Activated T-cell treated with anti-CD3 and anti-CD28 coated beads, Interleukin-2, amount 50 U/mL, for 24 hours (primary cell): ENCODE measurements at regions not wholly inside any gene's neighbourhood (a gene's known extent, or its start where the extent isn't known, plus 50 kb on each side); places are given as distances from the start of the nearest gene placed in this dataset.

Experiments
- DNase-seq: peaks from one replicate; pipeline ENCODE4 v3.0.0-alpha.2; 2020
- H3K27ac Mint-ChIP-seq: 2 replicates; pipeline ENCODE4 v1.8.0; 2020; ENCODE audit warnings: mild to moderate bottlenecking, mixed read lengths
- H3K27me3 Mint-ChIP-seq: 2 replicates; pipeline ENCODE4 v1.8.0; 2020; ENCODE audit warnings: mixed read lengths
- H3K36me3 Mint-ChIP-seq: 2 replicates; pipeline ENCODE4 v1.8.0; 2020; ENCODE audit warnings: low read depth, mixed read lengths
- H3K4me1 Mint-ChIP-seq: 2 replicates; pipeline ENCODE4 v1.8.0; 2020; ENCODE audit warnings: low read depth, mixed read lengths
- H3K4me3 Mint-ChIP-seq: 2 replicates; pipeline ENCODE4 v1.8.0; 2020; ENCODE audit warnings: mild to moderate bottlenecking, moderate library complexity, mixed read lengths
- H3K9me3 Mint-ChIP-seq: 2 replicates; pipeline ENCODE4 v1.8.0; 2020; ENCODE audit warnings: mixed read lengths

- Mint-ChIP-seq H3K27me3 (peaks cover 6% of the 10 kb centered on the region), H3K4me3 (no peak overlapping the region), H3K4me1 (no peaks in the 10 kb centered on the region), H3K9me3 (peaks cover 11% of the 10 kb centered on the region), H3K36me3 (no peaks in the 10 kb centered on the region), H3K27ac (no peak overlapping the region)
- no peak for DNase-seq
Measured at GRCh38 chr1:221174330-221174993, 295.2 kb downstream of the HLX start.

DNA sequence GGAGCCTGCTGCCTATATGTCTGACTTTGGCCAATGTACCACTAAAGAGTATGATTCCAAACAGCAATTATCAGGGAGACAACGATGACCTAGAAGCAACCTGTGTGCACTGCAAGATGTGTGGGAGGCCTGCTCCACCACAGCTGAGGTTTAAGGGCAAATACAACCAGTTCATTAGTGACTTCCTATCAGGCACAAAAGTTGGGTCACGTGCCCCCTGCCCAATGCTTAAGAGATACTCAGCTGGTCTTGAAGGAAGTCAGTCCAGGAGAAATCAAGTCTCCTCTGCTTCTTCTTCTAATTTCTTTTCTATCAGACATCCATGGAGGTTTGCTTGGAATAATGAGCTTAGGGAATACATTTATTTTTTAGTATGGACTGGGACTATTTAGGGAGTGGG is 296.0 kb downstream of the HLX start:
- no peak overlapping the region for H3K4me3 Mint-ChIP-seq
- peaks cover 11% of the 10 kb centered on the region for H3K9me3 Mint-ChIP-seq
- H3K4me1 Mint-ChIP-seq, result no peaks in the 10 kb centered on the region
- no peak for DNase-seq
- peaks cover 6% of the 10 kb centered on the region for H3K27me3 Mint-ChIP-seq
- H3K27ac Mint-ChIP-seq, result no peak overlapping the region
- no peaks in the 10 kb centered on the region for H3K36me3 Mint-ChIP-seq

DNA sequence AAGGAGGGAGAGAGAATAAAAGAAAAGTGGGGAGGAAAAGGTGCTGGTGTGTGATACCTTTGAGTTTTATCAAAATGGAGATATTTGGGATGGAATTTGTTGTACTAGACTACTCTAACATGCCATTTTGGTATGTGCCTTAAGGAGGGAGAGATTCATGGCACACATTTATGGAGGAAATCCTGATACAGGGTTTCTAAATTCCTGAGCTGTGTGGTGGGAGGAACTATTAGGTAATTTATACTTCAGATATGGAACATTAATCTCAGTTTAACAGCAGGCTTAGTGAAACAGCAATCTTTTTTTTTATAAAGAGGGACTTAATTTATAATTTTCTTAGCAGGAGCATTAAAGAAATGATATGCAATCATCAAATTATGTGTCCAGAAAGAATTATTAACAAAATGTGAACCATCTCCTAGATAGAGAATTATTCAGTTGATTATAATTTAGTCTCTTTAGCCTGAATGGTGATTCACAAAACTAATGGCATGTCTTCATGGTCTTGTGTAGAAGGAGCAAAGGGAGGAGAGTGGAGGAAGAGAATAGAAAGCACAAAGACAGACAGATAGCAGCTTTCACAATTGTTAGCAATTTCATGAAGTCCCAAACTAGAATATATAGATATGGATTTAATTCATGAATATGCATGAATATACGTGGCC is 301.6 kb downstream of the HLX start:
- Mint-ChIP-seq H3K27ac (no peak overlapping the region), H3K4me1 (no peaks in the 10 kb centered on the region), H3K36me3 (no peaks in the 10 kb centered on the region), H3K27me3 (peaks cover 14% of the 10 kb centered on the region), H3K9me3 (no peaks in the 10 kb centered on the region), H3K4me3 (no peak overlapping the region)
- DNase-seq, result no peak

- no peaks in the 10 kb centered on the region for H3K36me3 Mint-ChIP-seq
- DNase-seq, result no peak
- H3K4me3 Mint-ChIP-seq, result no peak overlapping the region
- peaks cover 14% of the 10 kb centered on the region for H3K27me3 Mint-ChIP-seq
- no peaks in the 10 kb centered on the region for H3K9me3 Mint-ChIP-seq
- H3K4me1 Mint-ChIP-seq, result no peaks in the 10 kb centered on the region
- no peak overlapping the region for H3K27ac Mint-ChIP-seq
Measured at GRCh38 chr1:221182791-221183533, 303.7 kb downstream of the HLX start.

GRCh38 chr1:221184131-221184794 is 305.0 kb downstream of the HLX start:
- no peak overlapping the region for H3K4me3 Mint-ChIP-seq
- no peaks in the 10 kb centered on the region for H3K9me3 Mint-ChIP-seq
- peaks cover 14% of the 10 kb centered on the region for H3K27me3 Mint-ChIP-seq
- H3K36me3 Mint-ChIP-seq, result no peaks in the 10 kb centered on the region
- no peak overlapping the region for H3K27ac Mint-ChIP-seq
- DNase-seq, result no peak
- H3K4me1 Mint-ChIP-seq, result no peaks in the 10 kb centered on the region

DNA sequence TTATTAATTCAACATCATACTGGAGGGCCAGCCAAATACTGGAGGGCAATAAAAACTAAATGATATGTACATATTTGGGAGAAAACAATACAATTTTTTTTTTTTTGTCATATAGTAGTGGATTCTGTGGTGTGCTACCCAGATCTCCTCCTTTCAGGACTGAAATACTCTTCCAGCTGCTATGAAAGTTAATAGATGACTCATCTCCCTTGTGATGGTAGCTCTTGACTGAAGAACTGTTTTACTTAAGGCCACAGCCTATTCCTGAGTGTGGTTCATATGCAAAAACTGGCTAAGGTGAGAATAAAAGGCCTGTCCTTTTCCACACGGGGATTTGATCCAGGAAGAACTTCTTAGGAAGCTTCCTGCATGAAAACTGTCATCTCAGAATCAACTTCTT is 307.9 kb downstream of the HLX start:
- no peak overlapping the region for H3K4me3 Mint-ChIP-seq
- DNase-seq, result no peak
- H3K27ac Mint-ChIP-seq, result no peak overlapping the region
- H3K4me1 Mint-ChIP-seq, result no peaks in the 10 kb centered on the region
- H3K27me3 Mint-ChIP-seq, result peaks cover 11% of the 10 kb centered on the region
- no peaks in the 10 kb centered on the region for H3K36me3 Mint-ChIP-seq
- H3K9me3 Mint-ChIP-seq, result no peaks in the 10 kb centered on the region

DNA sequence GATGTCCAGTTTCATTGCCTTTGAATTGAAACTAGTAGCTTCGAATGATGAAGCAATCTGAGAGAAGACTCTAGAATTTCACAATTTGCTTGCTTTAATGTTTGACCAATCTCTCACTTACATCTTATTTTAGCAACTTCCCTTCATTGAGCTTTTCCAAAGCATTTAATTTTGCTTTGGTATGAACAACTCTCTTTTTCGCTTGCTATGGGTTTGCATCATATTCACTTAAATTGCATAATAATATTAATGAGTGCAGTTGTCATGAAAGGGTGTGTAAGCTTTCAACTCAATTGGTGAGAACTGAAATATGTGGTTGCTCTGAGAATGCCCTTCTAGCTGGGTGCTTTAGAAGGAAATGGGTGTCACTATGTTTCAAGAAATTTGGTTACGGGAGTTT is 309.2 kb downstream of the HLX start:
- H3K36me3 Mint-ChIP-seq, result no peaks in the 10 kb centered on the region
- peaks cover 3% of the 10 kb centered on the region for H3K27me3 Mint-ChIP-seq
- no peaks in the 10 kb centered on the region for H3K4me1 Mint-ChIP-seq
- H3K9me3 Mint-ChIP-seq, result no peaks in the 10 kb centered on the region
- H3K27ac Mint-ChIP-seq, result no peak overlapping the region
- no peak for DNase-seq
- no peak overlapping the region for H3K4me3 Mint-ChIP-seq

DNA sequence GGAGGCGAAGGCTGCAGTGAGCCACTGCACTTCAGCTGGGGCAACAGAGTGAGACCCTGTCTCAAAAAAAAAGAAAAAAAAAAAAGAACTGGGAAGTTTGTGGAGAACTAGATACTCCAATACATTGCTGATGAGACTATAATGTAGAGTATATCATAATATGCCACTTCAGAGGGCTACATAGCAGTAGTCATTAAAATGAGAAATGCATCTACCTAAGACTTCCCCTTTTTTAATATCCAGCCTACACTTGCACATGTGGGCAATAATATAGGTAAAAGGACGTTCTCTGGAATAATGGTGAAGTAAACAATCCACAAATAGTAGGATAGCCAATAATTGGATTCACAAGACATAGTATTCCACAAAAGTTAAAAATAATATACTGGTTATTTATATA is 311.0 kb downstream of the HLX start:
- no peaks in the 10 kb centered on the region for H3K9me3 Mint-ChIP-seq
- no peaks in the 10 kb centered on the region for H3K36me3 Mint-ChIP-seq
- H3K27ac Mint-ChIP-seq, result no peak overlapping the region
- no peak overlapping the region for H3K4me3 Mint-ChIP-seq
- no peak for DNase-seq
- no peaks in the 10 kb centered on the region for H3K27me3 Mint-ChIP-seq
- H3K4me1 Mint-ChIP-seq, result no peaks in the 10 kb centered on the region

DNA sequence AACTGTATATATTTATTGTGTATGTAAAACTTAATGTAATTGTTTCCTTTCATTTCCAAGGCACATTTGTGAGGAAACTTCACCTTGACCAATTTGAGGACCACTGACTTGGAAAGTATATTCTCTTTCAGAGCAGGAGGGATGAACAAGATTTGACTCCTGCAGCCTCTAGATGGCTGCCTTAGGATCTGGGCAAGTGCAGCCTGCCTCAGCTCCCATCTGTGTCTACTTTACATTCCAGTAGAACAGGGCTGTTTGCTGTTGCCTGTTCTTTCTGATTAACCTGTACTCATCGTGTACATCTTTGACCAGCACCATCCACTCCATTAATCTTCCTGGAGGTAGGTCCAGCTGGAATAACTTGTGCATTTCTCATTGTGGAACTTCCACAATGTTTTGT is 312.8 kb downstream of the HLX start:
- no peak overlapping the region for H3K4me3 Mint-ChIP-seq
- DNase-seq, result no peak
- H3K27me3 Mint-ChIP-seq, result no peaks in the 10 kb centered on the region
- H3K9me3 Mint-ChIP-seq, result no peaks in the 10 kb centered on the region
- H3K27ac Mint-ChIP-seq, result no peak overlapping the region
- H3K36me3 Mint-ChIP-seq, result no peaks in the 10 kb centered on the region
- H3K4me1 Mint-ChIP-seq, result no peaks in the 10 kb centered on the region

DNA sequence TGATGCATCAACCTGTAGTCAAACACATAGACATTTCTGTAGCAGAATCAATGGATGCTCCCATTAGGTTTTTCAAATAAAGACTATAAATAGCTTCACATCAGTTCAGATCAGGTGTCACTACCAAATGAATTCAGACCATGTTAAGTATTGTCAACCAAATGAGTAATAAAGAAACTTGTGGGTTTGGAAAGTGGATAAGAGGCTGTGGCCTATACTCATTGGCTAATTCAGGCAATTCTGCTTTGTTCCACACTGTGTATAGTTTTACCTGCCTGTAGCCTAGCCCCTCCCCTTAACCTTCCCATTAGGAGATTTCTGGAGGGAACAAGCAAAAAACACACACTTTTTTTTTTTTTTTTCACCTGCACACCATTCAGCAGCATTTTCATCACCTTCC is 321.2 kb downstream of the HLX start:
- peaks cover 6% of the 10 kb centered on the region for H3K27me3 Mint-ChIP-seq
- no peaks in the 10 kb centered on the region for H3K9me3 Mint-ChIP-seq
- H3K4me3 Mint-ChIP-seq, result no peak overlapping the region
- no peak for DNase-seq
- H3K27ac Mint-ChIP-seq, result no peak overlapping the region
- no peaks in the 10 kb centered on the region for H3K4me1 Mint-ChIP-seq
- no peaks in the 10 kb centered on the region for H3K36me3 Mint-ChIP-seq

GRCh38 chr1:221201773-221202172 is 322.5 kb downstream of the HLX start:
- Mint-ChIP-seq H3K27me3 (peaks cover 12% of the 10 kb centered on the region), H3K4me3 (no peak overlapping the region), H3K9me3 (no peaks in the 10 kb centered on the region), H3K27ac (no peak overlapping the region), H3K36me3 (no peaks in the 10 kb centered on the region), H3K4me1 (no peaks in the 10 kb centered on the region)
- no peak for DNase-seq

GRCh38 chr1:221203224-221204054 is 324.2 kb downstream of the HLX start:
- Mint-ChIP-seq H3K4me1 (no peaks in the 10 kb centered on the region), H3K4me3 (no peak overlapping the region), H3K36me3 (no peaks in the 10 kb centered on the region), H3K9me3 (no peaks in the 10 kb centered on the region), H3K27me3 (peaks cover 16% of the 10 kb centered on the region), H3K27ac (no peak overlapping the region)
- peak; percentile 68 for DNase-seq

DNA sequence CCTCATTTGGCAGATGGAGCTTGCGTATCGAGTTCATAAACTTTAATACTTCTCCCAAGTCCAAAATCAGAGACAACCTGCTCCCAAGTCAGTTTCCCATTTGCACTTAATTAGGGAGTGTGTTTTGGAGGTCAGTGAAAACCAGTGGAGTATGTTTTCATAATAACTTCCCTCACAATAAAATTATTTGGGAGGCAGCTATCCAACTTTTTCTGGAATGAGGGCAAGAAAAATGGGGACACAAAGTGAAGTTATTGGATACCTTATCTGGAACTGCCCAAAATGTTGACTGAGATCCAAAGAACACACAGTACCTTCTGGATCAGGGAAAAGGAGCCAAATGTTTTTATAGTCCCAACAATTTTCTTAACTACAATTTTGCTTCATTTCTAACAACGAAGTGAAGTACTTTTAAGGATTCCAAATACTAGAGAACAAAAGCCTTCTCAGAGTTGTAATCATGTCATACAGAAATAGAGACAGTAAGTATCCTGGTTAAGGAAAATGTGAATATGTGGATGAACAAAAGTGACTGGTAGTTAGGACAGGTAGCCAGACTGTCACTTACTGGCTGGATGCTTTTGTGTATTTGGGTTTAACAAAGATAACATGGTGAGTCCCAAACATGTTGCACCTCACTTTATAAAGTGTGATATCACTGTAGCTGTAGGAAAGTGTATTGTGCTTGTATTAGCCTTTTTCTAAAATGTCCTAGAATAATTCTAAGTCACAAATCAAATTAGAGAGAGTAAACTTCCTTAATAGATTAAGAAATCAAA is 325.0 kb downstream of the HLX start:
- H3K4me3 Mint-ChIP-seq, result no peak overlapping the region

More for the DNA sequence above, 325.0 kb downstream of the HLX start:
- H3K27ac Mint-ChIP-seq, result no peak overlapping the region
- no peaks in the 10 kb centered on the region for H3K36me3 Mint-ChIP-seq
- H3K27me3 Mint-ChIP-seq, result peaks cover 16% of the 10 kb centered on the region
- no peaks in the 10 kb centered on the region for H3K9me3 Mint-ChIP-seq
- H3K4me1 Mint-ChIP-seq, result no peaks in the 10 kb centered on the region
- DNase-seq, result no peak
